ENCODE measurements at regions not wholly inside any gene's neighbourhood (a gene's known extent, or its start where the extent isn't known, plus 50 kb on each side); places are given as distances from the start of the nearest gene placed in this dataset.

GRCh38 chr21:39105341-39105765, 77.9 kb downstream of the PSMG1 start:
- no peak for DNase-seq

- no peak for DNase-seq
These were observed 78.3 kb downstream of the PSMG1 start for GRCh38 chr21:39104911-39105310.

DNA sequence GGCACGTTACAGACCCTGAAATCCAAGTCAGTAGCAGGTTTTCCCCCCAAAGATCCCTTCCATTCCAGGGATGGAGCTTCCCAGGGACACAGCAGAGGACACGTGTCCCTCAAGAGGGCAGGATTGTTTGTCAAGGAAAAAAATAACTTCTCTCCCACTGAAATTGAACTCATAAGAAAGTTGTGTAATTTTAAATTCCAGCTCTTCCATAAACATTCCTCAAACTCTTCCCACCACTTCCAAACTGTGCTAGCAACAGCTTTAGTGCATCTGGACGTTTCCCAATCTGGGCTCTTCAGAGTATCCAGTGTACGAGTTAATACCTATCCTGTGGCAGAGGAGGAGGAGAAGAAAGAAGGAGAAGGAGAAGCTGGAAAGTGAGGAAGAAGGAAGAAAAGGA, 79.6 kb downstream of the PSMG1 start:
- no peak for DNase-seq

DNA sequence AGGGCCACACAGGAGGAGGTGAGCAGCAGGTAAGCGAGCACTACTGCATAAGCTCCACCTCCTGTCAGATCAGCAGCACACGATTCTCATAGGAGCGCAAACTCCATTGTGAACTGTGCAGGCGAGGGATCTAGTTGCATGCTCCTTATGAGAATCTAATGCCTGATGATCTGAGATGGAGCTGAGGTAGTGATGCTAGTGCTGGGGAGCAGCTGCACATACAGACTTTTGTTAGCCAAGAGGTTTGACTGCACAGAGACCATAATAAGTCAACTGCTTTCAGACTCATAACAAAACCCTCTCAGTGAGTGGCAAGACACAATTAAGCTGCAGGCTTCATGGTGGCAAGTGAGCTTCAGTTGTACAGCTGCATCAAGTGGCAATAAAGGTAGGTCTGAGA, 83.4 kb downstream of the PSMG1 start:
- DNase-seq = no peak

GRCh38 chr21:39098696-39099200, 84.5 kb downstream of the PSMG1 start:
- no peak for DNase-seq

DNA sequence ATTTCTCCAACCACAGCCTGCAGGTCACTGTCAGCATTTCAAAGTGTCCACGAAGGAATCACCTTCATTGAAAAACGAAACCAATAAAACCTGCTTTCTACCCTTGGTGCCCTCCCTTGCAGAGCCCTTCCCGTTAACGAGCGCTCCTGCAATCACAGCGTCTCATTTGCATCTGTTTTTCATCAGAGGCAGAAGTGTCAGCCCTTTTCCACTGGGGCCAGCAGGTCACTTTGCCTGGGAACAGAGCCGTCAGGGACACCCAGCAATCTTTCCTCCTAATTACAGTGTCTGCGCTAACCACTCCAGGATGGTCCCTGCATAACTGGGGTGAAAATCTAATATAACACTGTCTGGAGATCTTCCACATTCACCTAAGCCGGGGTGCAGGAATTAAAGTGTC, 85.3 kb downstream of the PSMG1 start:
- DNase-seq = no peak

DNA sequence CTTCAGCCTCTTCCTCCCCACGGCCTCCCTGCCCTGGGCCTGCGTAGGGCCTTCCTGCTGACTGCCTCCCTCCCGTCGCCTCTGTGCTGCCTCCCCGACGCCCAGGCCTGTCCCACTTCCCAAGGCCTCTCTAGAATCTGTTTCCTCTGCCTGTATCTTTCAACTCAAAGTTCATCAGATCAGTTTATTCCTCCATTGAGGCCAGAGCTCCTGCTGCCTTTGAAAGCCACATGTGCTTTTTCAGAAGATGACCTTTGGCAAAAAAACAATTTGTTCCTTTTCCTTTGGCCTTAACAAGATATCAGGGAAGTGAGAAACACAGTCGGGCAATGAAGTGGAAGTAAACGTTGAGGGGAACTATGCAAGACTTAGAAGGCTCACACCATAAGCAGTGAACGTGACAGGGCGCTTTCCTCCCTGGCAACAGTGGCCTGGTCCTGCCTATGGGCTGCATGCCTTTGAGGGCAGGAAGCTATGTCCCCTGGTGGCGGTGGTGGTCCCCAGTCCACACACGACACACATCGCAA, 85.9 kb downstream of the PSMG1 start:
- no peak for DNase-seq

DNA sequence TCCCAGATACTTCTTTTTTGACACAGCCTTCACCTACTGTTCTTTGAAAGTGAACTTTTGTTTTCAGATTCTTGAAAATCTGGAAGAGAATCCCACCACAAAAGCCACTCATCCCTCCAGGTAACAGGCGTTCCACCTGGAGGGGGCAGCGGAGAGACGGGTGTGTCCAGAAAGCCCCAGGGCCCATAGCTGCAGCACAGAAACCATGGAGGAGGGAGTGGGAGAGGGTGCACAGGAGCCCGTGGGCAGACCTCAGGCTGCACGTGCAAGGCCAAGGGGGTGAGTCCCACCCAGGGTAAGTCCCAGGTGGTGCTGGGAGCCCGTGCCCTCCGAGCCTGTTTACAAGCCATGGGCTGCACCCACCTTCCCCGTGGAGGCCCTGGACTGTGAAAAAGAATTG, 86.5 kb downstream of the PSMG1 start:
- no peak for DNase-seq

DNA sequence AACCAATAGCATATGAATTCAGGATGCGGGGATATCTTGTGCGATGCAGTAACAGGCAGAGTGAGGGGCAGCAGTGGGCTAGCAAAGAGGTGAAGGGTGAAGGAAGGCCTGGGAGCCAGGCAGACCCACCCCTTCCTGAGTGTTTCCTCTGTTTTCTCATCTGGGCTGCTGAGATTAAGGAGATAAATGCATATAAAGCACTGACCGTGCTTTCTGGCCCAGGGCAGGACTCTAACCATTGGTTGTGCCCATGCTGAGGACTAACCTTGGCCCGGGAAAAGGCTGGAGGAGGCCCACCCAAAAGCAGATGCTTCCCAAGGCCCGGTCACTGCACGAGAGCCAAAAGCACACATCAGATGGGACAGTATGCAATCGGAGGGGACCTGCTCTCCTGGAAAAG, 87.6 kb downstream of the PSMG1 start:
- no peak for DNase-seq

GRCh38 chr21:39094847-39095579, 88.2 kb downstream of the PSMG1 start:
- no peak for DNase-seq

GRCh38 chr21:39094087-39094780, 89.0 kb downstream of the PSMG1 start:
- DNase-seq = no peak

DNA sequence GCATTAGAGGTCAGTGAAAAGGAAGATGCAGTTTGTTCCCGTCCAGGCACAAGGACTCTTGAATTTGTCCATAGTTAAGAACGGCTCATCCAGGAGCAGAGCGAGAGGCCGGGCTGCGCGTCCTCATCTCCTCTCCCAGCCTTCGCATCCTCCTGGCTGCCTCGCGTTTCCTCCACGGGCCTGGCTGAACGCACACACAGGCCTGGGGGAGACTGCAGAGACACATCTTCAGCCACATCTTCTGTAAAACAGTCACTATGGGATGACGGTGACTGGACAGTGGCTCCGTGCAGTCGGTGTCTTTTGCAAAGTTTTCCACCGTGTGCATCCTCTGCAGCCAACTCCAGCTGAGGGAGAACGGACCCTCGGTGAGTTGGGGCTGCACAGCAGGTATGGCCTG, 89.7 kb downstream of the PSMG1 start:
- no peak for DNase-seq

- no peak for DNase-seq
These were observed 94.3 kb downstream of the PSMG1 start for GRCh38 chr21:39088831-39089380.

- no peak for DNase-seq
These were observed 95.2 kb downstream of the PSMG1 start for GRCh38 chr21:39088031-39088370.

- no peak for DNase-seq
These were observed 95.8 kb downstream of the PSMG1 start for GRCh38 chr21:39087238-39088030.

- no peak for DNase-seq
These were observed 96.7 kb downstream of the PSMG1 start for GRCh38 chr21:39086547-39086946.

GRCh38 chr21:39085843-39086405, 97.3 kb downstream of the PSMG1 start:
- DNase-seq = no peak

GRCh38 chr21:39084979-39085729, 98.1 kb downstream of the PSMG1 start:
- no peak for DNase-seq

GRCh38 chr21:39084073-39084472, 99.2 kb downstream of the PSMG1 start:
- DNase-seq = peak; percentile 6

DNA sequence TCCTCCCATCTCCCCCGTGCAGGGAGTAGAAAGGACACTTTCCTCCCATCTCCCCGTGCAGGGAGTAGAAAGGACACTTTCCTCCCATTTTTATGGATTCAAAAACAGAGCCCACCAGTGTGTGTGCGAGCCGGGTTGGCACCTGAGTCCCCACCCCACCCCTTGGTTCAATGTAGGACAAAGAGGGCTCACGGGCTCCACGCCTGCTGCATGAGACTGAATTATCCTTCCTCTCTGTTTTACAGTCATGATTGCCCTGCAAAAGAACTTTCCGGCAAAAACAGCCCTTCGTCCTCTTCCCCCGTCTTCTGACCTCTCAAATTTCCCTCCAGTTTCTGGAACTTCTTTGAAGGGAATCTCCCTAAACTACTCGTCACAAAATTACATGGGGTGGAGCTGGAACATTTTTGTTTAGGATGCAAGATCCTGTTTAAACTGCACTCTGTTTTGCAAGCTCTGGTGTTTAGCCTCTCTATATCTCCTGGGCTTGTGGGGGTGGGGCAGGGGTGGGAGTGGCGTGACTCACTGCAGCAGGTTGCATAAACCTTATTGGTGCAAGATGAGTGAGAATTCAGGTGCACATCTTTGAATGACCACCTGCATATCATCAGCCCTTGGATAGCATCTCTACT, 99.8 kb downstream of the PSMG1 start:
- no peak for DNase-seq

DNA sequence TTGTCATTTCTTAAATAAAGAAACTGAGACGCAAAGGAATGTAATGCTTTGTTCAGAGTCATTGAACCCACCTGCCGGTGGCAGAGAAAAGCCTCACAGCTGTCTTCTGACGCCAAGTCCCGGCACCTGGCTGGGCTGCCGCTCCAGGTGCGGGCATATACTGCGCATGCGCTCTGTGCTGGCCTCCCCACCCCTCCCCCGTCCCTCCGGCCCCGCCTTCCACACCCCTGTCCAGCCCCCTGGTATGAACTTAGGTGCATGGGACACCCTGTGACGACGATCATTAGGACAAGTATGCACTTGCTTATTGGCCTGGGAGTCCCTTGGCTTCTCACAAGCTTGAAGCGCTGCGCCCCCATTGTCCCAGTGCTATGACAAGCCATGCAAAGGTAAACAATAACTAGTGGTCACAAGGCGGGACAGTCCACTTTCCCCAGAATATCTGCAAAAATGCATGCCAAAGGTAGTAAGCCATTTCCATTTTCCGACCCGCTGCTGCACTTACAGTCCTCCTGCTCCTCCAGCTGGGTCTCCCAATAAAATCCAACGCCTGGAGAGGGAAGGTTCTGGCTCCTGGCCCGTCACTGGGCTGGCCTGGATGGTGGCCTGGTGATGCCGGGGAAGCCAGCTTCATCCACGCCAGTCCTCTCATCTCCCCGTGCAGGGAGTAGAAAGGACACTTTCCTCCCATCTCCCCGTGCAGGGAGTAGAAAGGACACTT, 100.4 kb downstream of the PSMG1 start:
- DNase-seq = peak; percentile 75

Measured in NCI-H2029 treated with DMSO at 0.1 percent for 48 hours (cell line).